Glutamatergic neuron (in vitro differentiated cells): ENCODE measurements at regions not wholly inside any gene's neighbourhood (a gene's known extent, or its start where the extent isn't known, plus 50 kb on each side); places are given as distances from the start of the nearest gene placed in this dataset.

Experiments
- DNase-seq: peaks from one replicate; pipeline ENCODE4 v3.0.0; 2022
- H3K27ac Mint-ChIP-seq: one replicate; pipeline ENCODE4 v1.8.0; 2020; ENCODE audit warnings: mild to moderate bottlenecking, mixed read lengths, inconsistent platforms; ENCODE audit not compliant: unreplicated experiment
- H3K27me3 Mint-ChIP-seq: one replicate; pipeline ENCODE4 v1.8.0; 2020; ENCODE audit warnings: mild to moderate bottlenecking, moderate library complexity, mixed read lengths, inconsistent platforms; ENCODE audit not compliant: unreplicated experiment
- H3K36me3 Mint-ChIP-seq: one replicate; pipeline ENCODE4 v1.8.0; 2020; ENCODE audit warnings: mild to moderate bottlenecking, mixed read lengths, inconsistent platforms; ENCODE audit not compliant: unreplicated experiment
- H3K4me1 Mint-ChIP-seq: one replicate; pipeline ENCODE4 v1.8.0; 2020; ENCODE audit warnings: mild to moderate bottlenecking, low read depth, mixed read lengths, inconsistent platforms; ENCODE audit not compliant: unreplicated experiment
- H3K4me3 Mint-ChIP-seq: one replicate; pipeline ENCODE4 v1.8.0; 2020; ENCODE audit warnings: mild to moderate bottlenecking, mixed read lengths, inconsistent platforms; ENCODE audit not compliant: unreplicated experiment
- H3K9me3 Mint-ChIP-seq: one replicate; pipeline ENCODE4 v1.8.0; 2020; ENCODE audit warnings: mild to moderate bottlenecking, moderate library complexity, mixed read lengths, inconsistent platforms; ENCODE audit not compliant: unreplicated experiment
- TF ChIP-seq, protein P1 (sequence below): fragments of 200-600 bp; sonication (generic); IDR thresholded peaks from one replicate; pipeline ENCODE4 v1.5.0; 2021; ENCODE audit not compliant: partially characterized antibody, unreplicated experiment

DNA sequence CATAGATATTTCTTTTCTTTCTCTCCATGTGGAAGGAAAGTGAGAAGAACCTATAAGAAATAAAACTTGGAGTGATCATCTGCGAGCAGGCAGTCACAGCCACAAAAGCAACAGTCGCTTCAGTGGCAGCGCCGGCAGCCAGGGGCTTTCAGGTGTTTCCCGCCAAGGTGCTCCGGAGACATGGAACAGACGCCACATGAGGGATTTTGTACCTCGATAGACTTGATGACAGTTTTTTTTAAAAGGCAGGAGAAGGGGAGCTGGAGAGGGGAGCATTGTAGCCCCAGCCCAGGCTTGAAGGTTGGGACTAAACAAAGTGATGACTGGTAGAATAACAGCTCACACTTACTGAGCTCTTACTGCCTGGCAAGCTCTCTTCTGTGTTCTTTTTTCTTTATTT is 471.4 kb upstream of the B3GAT1 start:
- Mint-ChIP-seq H3K27ac (no peak overlapping the region), H3K4me3 (no peak overlapping the region), H3K27me3 (peaks cover 4% of the 10 kb centered on the region), H3K36me3 (peaks cover 6% of the 10 kb centered on the region), H3K4me1 (no peaks in the 10 kb centered on the region), H3K9me3 (peaks cover 5% of the 10 kb centered on the region)
- TF ChIP-seq, protein P1, sequence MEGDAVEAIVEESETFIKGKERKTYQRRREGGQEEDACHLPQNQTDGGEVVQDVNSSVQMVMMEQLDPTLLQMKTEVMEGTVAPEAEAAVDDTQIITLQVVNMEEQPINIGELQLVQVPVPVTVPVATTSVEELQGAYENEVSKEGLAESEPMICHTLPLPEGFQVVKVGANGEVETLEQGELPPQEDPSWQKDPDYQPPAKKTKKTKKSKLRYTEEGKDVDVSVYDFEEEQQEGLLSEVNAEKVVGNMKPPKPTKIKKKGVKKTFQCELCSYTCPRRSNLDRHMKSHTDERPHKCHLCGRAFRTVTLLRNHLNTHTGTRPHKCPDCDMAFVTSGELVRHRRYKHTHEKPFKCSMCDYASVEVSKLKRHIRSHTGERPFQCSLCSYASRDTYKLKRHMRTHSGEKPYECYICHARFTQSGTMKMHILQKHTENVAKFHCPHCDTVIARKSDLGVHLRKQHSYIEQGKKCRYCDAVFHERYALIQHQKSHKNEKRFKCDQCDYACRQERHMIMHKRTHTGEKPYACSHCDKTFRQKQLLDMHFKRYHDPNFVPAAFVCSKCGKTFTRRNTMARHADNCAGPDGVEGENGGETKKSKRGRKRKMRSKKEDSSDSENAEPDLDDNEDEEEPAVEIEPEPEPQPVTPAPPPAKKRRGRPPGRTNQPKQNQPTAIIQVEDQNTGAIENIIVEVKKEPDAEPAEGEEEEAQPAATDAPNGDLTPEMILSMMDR: no peak
- no peak for DNase-seq

DNA sequence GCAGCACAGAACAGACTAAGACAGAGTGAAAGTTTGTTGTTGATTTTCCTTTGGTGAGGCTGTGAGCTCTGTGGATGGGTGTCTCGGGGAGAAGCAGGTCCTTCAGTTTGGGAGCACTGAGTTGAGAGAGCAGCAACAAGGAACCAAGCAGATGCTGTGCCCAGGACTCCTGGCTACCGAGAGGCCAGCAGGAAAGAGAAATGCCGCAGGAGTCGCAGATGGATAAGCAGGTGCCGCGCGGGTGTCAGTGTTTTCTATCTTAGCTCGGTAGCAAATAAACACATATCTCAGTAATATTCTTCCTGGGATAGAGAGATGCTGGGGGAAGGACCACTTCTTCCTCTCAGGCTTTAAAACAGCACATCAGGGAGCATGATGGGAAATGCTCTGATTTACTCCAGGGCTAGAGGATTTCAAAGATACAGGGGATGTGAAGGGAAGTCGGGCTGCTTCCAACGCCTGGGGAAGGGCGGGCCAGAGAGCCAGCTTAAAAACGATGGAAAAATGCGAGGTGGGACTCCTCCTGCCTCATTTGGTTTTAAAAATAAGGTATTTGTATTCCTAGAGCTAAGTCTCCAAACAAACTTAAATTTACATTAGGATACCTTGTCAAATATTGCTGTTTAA is 470.7 kb upstream of the B3GAT1 start:
- Mint-ChIP-seq H3K4me1 (no peaks in the 10 kb centered on the region), H3K9me3 (peaks cover 5% of the 10 kb centered on the region), H3K4me3 (no peak overlapping the region)

DNA sequence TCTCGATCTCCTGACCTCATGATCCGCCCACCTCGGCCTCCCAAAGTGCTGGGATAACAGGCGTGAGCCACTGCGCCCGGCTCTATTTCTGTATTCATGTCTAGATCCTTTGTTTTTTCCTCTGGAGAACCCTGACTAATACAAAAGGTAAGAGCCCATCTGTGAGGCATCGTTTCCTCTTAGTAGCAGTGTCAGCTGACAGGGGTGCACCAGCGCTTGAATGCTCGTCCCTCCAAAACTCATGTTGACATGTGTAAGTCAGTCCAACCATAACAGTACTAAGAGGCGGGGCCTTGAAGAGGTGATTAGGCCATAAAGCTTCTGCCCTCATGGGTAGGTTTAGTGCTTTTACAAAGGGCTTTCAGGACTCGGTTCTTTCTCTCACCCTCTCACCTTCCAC is 470.1 kb upstream of the B3GAT1 start:
- Mint-ChIP-seq H3K4me3 (no peak overlapping the region), H3K27ac (no peak overlapping the region), H3K9me3 (peaks cover 5% of the 10 kb centered on the region), H3K4me1 (no peaks in the 10 kb centered on the region), H3K27me3 (peaks cover 4% of the 10 kb centered on the region), H3K36me3 (no peaks in the 10 kb centered on the region)
- DNase-seq: no peak
- TF ChIP-seq, protein P1: no peak

More for the DNA sequence above, 470.7 kb upstream of the B3GAT1 start:
- peaks cover 5% of the 10 kb centered on the region for H3K36me3 Mint-ChIP-seq
- DNase-seq: no peak
- peaks cover 4% of the 10 kb centered on the region for H3K27me3 Mint-ChIP-seq
- TF ChIP-seq, protein P1: no peak
- H3K27ac Mint-ChIP-seq: no peak overlapping the region

DNA sequence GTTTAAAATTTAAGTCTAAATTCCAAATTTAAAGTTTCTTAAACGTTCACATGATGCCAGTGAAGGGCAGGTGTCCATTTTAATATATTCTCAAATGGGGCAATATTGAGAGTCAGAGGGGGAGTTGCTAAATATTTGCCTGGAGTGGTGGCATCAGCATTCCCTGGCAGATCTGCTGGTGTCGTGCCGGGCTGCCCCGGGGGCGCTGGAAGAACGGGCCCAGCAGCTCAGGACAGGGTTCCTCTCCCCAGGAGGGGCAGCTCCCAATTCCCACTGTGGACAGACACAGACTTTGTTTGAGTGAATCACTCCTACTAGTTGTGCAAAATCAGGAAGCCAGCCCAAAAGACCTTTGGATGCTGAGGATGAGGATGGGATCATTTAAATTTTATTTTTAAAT is 468.7 kb upstream of the B3GAT1 start:
- no peak overlapping the region for H3K4me3 Mint-ChIP-seq
- DNase-seq: no peak
- no peaks in the 10 kb centered on the region for H3K36me3 Mint-ChIP-seq
- H3K4me1 Mint-ChIP-seq: no peaks in the 10 kb centered on the region
- TF ChIP-seq, protein P1: no peak
- H3K27me3 Mint-ChIP-seq: peaks cover 4% of the 10 kb centered on the region
- H3K9me3 Mint-ChIP-seq: peaks cover 4% of the 10 kb centered on the region
- H3K27ac Mint-ChIP-seq: no peak overlapping the region

DNA sequence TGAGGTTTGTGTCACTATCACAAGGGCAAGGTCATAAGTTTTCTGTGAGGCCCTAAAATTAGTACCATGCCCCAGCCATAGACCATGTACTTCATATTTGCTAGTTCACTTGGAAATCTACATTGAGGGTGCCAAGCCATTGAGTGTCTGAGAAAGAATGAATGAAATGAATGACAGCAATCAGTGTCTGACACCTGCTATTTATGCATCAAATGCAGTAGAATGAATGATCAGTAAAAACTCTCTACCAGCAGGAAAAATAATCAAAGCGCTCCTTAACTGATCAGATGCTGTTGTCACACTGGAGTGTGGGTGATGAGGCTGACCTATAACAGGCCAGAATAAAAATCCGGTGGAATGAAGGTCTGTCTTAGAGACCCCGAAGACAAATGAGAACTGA is 467.9 kb upstream of the B3GAT1 start:
- TF ChIP-seq, protein P1: no peak
- DNase-seq: no peak
- no peak overlapping the region for H3K27ac Mint-ChIP-seq
- H3K4me3 Mint-ChIP-seq: no peak overlapping the region
- peaks cover 4% of the 10 kb centered on the region for H3K27me3 Mint-ChIP-seq
- H3K4me1 Mint-ChIP-seq: peaks cover under 1% of the 10 kb centered on the region
- H3K9me3 Mint-ChIP-seq: peaks cover 6% of the 10 kb centered on the region
- H3K36me3 Mint-ChIP-seq: no peaks in the 10 kb centered on the region
